Lung (tissue), 11 donors: ENCODE measurements at regions not wholly inside any gene's neighbourhood (a gene's known extent, or its start where the extent isn't known, plus 50 kb on each side); places are given as distances from the start of the nearest gene placed in this dataset.

Source experiments
- ATAC-seq: fragments of 200-7000 bp; cut with Tn5 transposase; one replicate; pipeline ENCODE4 v1.9.1; 2020; ENCODE audit warnings: moderate number of reproducible peaks; ENCODE audit not compliant: insufficient read depth, low FRiP score
- DNase-seq, 3 donors: peaks; one replicate each; pipeline ENCODE4 v3.0.0-alpha.2; 2013 to 2017
- H3K27ac ChIP-seq, 2 donors: one replicate each; pipeline ENCODE4 v1.5.1; 2013; ENCODE audit warnings: mild to moderate bottlenecking in 2 of 2, moderate library complexity in 2 of 2, control low read depth in 1 of 2, inconsistent platforms in 1 of 2, low read depth in 1 of 2, low read length in 1 of 2
- H3K27me3 ChIP-seq, 3 donors: one replicate each; pipeline ENCODE4 v1.5.1; 2013; ENCODE audit warnings: low read length in 2 of 3; ENCODE audit not compliant: control insufficient read depth in 3 of 3, insufficient read depth in 3 of 3
- H3K36me3 ChIP-seq, 4 donors: one replicate each; pipeline ENCODE4 v1.5.1; 2013; ENCODE audit warnings: low read length in 4 of 4, mild to moderate bottlenecking in 1 of 4, moderate library complexity in 1 of 4; ENCODE audit not compliant: control insufficient read depth in 4 of 4, insufficient read depth in 4 of 4
- H3K4me1 ChIP-seq, 5 donors: one replicate each; pipeline ENCODE4 v1.5.1; 2013; ENCODE audit warnings: low read length in 5 of 5, mild to moderate bottlenecking in 2 of 5, moderate library complexity in 1 of 5; ENCODE audit not compliant: control insufficient read depth in 5 of 5, insufficient read depth in 5 of 5
- H3K4me3 ChIP-seq: one replicate; pipeline ENCODE4 v1.5.1; 2013; ENCODE audit warnings: mild to moderate bottlenecking, control low read depth, moderate library complexity
- H3K9ac ChIP-seq, 2 donors: one replicate each; pipeline ENCODE4 v1.5.1; 2013; ENCODE audit warnings: low read length in 2 of 2, control low read depth in 1 of 2; ENCODE audit not compliant: insufficient read depth in 1 of 2
- H3K9me3 ChIP-seq, 4 donors: one replicate each; pipeline ENCODE4 v1.5.1; 2013; ENCODE audit warnings: low read length in 3 of 4, mild to moderate bottlenecking in 1 of 4, moderate library complexity in 1 of 4; ENCODE audit not compliant: control insufficient read depth in 4 of 4, insufficient read depth in 3 of 4
- CTCF ChIP-seq: IDR thresholded peaks from 2 replicates; pipeline ENCODE4 v1.5.1; 2012; ENCODE audit warnings: mild to moderate bottlenecking; ENCODE audit errors: control extremely low read depth, extremely low read depth
- WGBS, 2 donors: extraction: QIAGEN DNeasy Blood & Tissue Kit; methylation state at CpG; one replicate each; pipeline ENCODE4 v1.1.7; 2013; 5-methylcytosine and 5-hydroxymethylcytosine counted together
- donor health status: control.
- donor health status: control.
- donor health status: Bipolar disorder and iron deficiency.
- donor health status: healthy.
- donor health status: DM: yes; HTN: yes; CAD: no.

- H3K4me3 ChIP-seq, result no peak overlapping the region
- TF ChIP-seq CTCF, result no peak
- H3K9ac ChIP-seq, result no peak overlapping the region
- 93 to 95% methylated on average over 1 of the region's 1 CpG for WGBS, 2 donors
- H3K27me3 ChIP-seq, result no peaks in the 10 kb centered on the region
- H3K4me1 ChIP-seq, result peaks cover 0 to 3% (median 0%) of the 10 kb centered on the region in 5 donors
- DNase-seq, result no peak
- H3K9me3 ChIP-seq, result no peaks in the 10 kb centered on the region
- no peak for ATAC-seq
- H3K36me3 ChIP-seq, result no peaks in the 10 kb centered on the region
- H3K27ac ChIP-seq, result no peak overlapping the region
These were observed 66.7 kb upstream of the IL6 start for GRCh38 chr7:22660293-22660692.

- Histone ChIP-seq H3K9me3 (no peaks in the 10 kb centered on the region), H3K27me3 (no peaks in the 10 kb centered on the region), H3K27ac (no peak overlapping the region), H3K4me1 (peaks cover 0 to 3% (median 0%) of the 10 kb centered on the region in 5 donors), H3K36me3 (no peaks in the 10 kb centered on the region), H3K9ac (no peak overlapping the region), H3K4me3 (no peak overlapping the region)
- ATAC-seq, result no peak
- no peak for TF ChIP-seq CTCF
- DNase-seq, result no peak
- 85 to 92% methylated on average over 6 of the region's 6 CpGs for WGBS, 2 donors
These were observed 67.3 kb upstream of the IL6 start for GRCh38 chr7:22659741-22660140.

- no peaks in the 10 kb centered on the region for H3K9me3 ChIP-seq
- DNase-seq (no peak), ATAC-seq (no peak)
- no peak overlapping the region for H3K27ac ChIP-seq
- no peaks in the 10 kb centered on the region for H3K36me3 ChIP-seq
- WGBS, 2 donors, result 93% methylated on average over 3 of the region's 3 CpGs
- H3K4me1 ChIP-seq, result peaks cover 0 to 8% (median 0%) of the 10 kb centered on the region in 5 donors
- no peak overlapping the region for H3K4me3 ChIP-seq
- H3K27me3 ChIP-seq, result no peaks in the 10 kb centered on the region
- TF ChIP-seq CTCF, result no peak
- no peak overlapping the region for H3K9ac ChIP-seq
These were observed 69.0 kb upstream of the IL6 start for GRCh38 chr7:22658031-22658430.

- Histone ChIP-seq H3K27ac (no peak overlapping the region), H3K4me3 (no peak overlapping the region), H3K9ac (no peak overlapping the region), H3K4me1 (peaks cover 0 to 8% (median 0%) of the 10 kb centered on the region in 5 donors), H3K9me3 (no peaks in the 10 kb centered on the region), H3K27me3 (no peaks in the 10 kb centered on the region), H3K36me3 (no peaks in the 10 kb centered on the region)
- no peak for ATAC-seq
- WGBS, 2 donors, result 68 to 73% methylated on average over 1 of the region's 1 CpG
- DNase-seq, result no peak
- TF ChIP-seq CTCF, result no peak
These were observed 69.5 kb upstream of the IL6 start for GRCh38 chr7:22657479-22657878.
